GM18511 (cell line): ENCODE measurements at regions not wholly inside any gene's neighbourhood (a gene's known extent, or its start where the extent isn't known, plus 50 kb on each side); places are given as distances from the start of the nearest gene placed in this dataset.

Experiments used
- ATAC-seq: cut with Tn5 transposase; IDR thresholded peaks from one replicate; pipeline ENCODE4 v1.9.1; 2021; ENCODE audit warnings: mild to moderate bottlenecking, moderate library complexity; ENCODE audit not compliant: unreplicated experiment

- ATAC-seq = no peak
These were observed 130.6 kb upstream of the VSTM2B start for GRCh38 chr19:29395111-29395733.

- no peak for ATAC-seq
These were observed 129.9 kb upstream of the VSTM2B start for GRCh38 chr19:29395734-29396414.

- ATAC-seq = no peak
These were observed 128.9 kb upstream of the VSTM2B start for GRCh38 chr19:29396925-29397324.

- no peak for ATAC-seq
These were observed 128.0 kb upstream of the VSTM2B start for GRCh38 chr19:29397748-29398147.

- ATAC-seq = no peak
These were observed 126.0 kb upstream of the VSTM2B start for GRCh38 chr19:29399804-29400203.

- no peak for ATAC-seq
These were observed 124.7 kb upstream of the VSTM2B start for GRCh38 chr19:29400917-29401711.

GRCh38 chr19:29401712-29402421 is 123.9 kb upstream of the VSTM2B start:
- no peak for ATAC-seq

GRCh38 chr19:29402563-29402962 is 123.2 kb upstream of the VSTM2B start:
- ATAC-seq = no peak

- ATAC-seq = no peak
These were observed 121.8 kb upstream of the VSTM2B start for GRCh38 chr19:29404015-29404414.

GRCh38 chr19:29404951-29405727 is 120.7 kb upstream of the VSTM2B start:
- no peak for ATAC-seq

- no peak for ATAC-seq
These were observed 120.1 kb upstream of the VSTM2B start for GRCh38 chr19:29405728-29405995.

- no peak for ATAC-seq
These were observed 116.5 kb upstream of the VSTM2B start for GRCh38 chr19:29409076-29409862.

GRCh38 chr19:29410601-29411000 is 115.2 kb upstream of the VSTM2B start:
- ATAC-seq = no peak

- no peak for ATAC-seq
These were observed 114.6 kb upstream of the VSTM2B start for GRCh38 chr19:29411113-29411581.

- ATAC-seq = no peak
These were observed 112.4 kb upstream of the VSTM2B start for GRCh38 chr19:29413435-29413834.

- no peak for ATAC-seq
These were observed 110.3 kb upstream of the VSTM2B start for GRCh38 chr19:29415507-29415906.

- no peak for ATAC-seq
These were observed 108.7 kb upstream of the VSTM2B start for GRCh38 chr19:29417048-29417447.

- ATAC-seq = no peak
These were observed 107.6 kb upstream of the VSTM2B start for GRCh38 chr19:29418201-29418600.

- no peak for ATAC-seq
These were observed 105.7 kb upstream of the VSTM2B start for GRCh38 chr19:29420065-29420464.
